ENCODE measurements at regions not wholly inside any gene's neighbourhood (a gene's known extent, or its start where the extent isn't known, plus 50 kb on each side); places are given as distances from the start of the nearest gene placed in this dataset.

DNA sequence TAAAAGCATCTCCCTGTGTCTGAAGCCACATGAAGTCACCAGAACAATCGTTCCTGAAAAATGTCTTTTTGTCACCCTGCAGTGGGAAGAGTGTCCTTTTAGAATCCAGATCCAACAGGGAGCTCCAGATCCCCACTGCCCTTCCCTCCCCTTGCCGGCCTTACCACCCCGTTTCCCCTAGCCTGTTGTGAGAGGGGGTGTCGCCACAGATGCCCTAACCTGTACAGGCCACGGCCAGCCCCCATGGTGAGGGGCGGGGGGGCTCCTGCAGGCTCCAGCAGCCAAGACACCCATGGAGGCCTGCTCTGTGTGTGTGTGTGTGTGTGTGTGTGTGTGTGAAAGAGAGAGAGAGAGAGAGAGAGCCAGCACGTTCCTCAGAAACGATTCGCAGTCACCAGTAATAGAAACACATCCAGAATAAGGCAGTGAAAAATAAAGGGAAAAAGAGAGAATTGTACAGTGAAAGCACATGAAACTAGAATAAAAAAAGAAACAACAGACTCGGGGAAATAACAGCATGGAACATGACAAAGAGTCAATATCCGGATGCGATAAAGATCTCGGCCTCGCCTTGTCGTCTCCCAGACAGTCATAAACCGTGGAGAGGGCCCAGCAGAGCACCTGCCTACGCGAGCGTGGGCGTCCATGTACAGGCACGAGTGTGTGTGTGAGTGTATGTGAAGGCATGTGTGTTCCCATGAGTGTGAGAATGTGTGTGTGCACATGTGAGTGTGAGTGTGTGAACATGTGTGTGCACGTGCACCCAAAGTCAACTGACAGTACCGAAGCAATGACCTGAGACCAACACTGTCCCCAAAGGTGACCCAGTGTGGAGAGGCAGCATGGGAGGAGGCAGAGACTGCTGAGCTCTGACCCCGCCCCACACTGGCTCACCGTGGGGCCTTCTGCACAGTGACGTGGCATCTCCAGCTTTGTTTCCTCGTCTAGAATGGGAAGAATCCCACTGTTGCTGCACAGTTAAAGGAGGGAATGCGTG is 303.8 kb downstream of the NPHP4 start:
- DNase-seq (ENCODE audit: low read depth in 6 of 9, low spot score in 9 of 9) = no peak

DNA sequence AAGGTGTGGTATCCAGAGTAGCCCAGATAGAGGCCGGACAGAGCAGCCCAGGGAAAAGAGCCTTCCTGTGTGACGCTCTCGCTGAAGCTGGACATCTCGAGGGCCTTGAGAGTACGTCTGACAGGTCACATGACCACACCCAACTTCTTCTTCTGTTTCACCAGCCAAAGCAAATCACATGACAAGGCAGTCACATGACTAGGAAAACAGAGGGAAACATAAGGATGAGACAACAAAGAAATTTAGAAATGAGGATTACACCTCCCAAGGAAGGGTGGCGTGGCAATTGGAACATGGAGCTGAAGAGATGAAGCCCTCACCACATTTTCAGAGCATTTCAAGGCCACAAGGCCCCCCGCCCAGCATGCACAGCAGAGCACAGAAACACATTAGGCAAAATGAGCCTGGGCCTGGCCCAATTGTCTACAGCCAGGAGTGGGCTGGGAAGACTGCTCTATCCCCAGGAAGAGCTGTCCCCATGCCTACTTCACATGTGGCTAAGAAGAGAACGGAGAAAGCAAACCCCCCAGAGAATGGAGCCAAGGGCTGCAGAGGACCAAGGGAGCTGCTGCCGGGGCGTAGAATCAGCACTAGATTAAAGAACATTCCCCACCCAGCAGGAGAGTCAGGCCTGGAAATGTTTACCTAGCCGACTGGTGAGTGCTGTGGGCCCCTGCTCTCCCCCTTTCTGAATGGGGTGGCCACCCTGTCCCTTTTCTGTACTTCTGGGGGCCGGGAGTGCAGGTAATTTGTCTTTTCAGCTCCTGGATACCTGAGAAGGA is 305.1 kb downstream of the NPHP4 start:
- 94% methylated on average over 12 of the region's 12 CpGs for WGBS
- H3K36me3 ChIP-seq (ENCODE audit: control insufficient read depth in 2 of 2, insufficient read depth in 2 of 2, low read length in 1 of 2) = no peaks in the 10 kb centered on the region
- no peaks in the 10 kb centered on the region for H3K9me3 ChIP-seq (ENCODE audit: control insufficient read depth in 2 of 2, insufficient read depth in 1 of 2, low read length in 1 of 2)
- no peak overlapping the region for H3K4me3 ChIP-seq (ENCODE audit: low read length in 2 of 2)
- DNase-seq (ENCODE audit: low read depth in 6 of 9, low spot score in 9 of 9) = no peak
- no peaks in the 10 kb centered on the region for H3K4me1 ChIP-seq (ENCODE audit: control insufficient read depth in 2 of 2, insufficient read depth in 2 of 2, low read length in 2 of 2)
- no peak overlapping the region for H3K27ac ChIP-seq (ENCODE audit: low read depth in 1 of 2, low read length in 1 of 2)
- no peaks in the 10 kb centered on the region for H3K27me3 ChIP-seq (ENCODE audit: control insufficient read depth in 2 of 2, insufficient read depth in 1 of 2, low read length in 1 of 2)

More for the DNA sequence above, 303.8 kb downstream of the NPHP4 start:
- no peaks in the 10 kb centered on the region for H3K9me3 ChIP-seq (ENCODE audit: control insufficient read depth in 2 of 2, insufficient read depth in 1 of 2, low read length in 1 of 2)
- no peaks in the 10 kb centered on the region for H3K36me3 ChIP-seq (ENCODE audit: control insufficient read depth in 2 of 2, insufficient read depth in 2 of 2, low read length in 1 of 2)
- H3K4me3 ChIP-seq (ENCODE audit: low read length in 2 of 2) = no peak overlapping the region
- no peaks in the 10 kb centered on the region for H3K4me1 ChIP-seq (ENCODE audit: control insufficient read depth in 2 of 2, insufficient read depth in 2 of 2, low read length in 2 of 2)
- 86% methylated on average over 28 of the region's 28 CpGs for WGBS
- no peaks in the 10 kb centered on the region for H3K27me3 ChIP-seq (ENCODE audit: control insufficient read depth in 2 of 2, insufficient read depth in 1 of 2, low read length in 1 of 2)
- H3K27ac ChIP-seq (ENCODE audit: low read depth in 1 of 2, low read length in 1 of 2) = no peak overlapping the region

DNA sequence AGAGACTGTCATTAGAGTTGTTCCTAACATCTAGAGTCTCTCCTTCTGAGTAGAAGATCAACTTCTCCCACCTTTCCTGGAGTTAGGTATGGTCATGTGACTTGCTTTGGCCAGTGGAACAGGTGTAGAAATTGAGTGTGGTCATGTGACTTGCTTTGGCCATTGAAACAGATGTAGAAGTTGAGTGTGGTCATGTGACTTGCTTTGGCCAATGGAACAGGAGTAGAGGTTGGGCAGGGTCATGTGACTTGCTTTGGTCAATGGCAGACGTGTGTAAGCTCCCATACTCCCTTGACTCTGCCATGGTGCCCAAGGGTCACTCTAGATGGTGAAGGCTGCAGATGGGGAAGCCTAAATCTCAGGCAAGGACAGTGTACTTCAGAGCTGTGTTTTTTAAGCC is 306.0 kb downstream of the NPHP4 start:
- H3K27me3 ChIP-seq (ENCODE audit: control insufficient read depth in 2 of 2, insufficient read depth in 1 of 2, low read length in 1 of 2) = no peaks in the 10 kb centered on the region
- WGBS = 89% methylated on average over 1 of the region's 1 CpG
- H3K4me3 ChIP-seq (ENCODE audit: low read length in 2 of 2) = no peak overlapping the region

DNA sequence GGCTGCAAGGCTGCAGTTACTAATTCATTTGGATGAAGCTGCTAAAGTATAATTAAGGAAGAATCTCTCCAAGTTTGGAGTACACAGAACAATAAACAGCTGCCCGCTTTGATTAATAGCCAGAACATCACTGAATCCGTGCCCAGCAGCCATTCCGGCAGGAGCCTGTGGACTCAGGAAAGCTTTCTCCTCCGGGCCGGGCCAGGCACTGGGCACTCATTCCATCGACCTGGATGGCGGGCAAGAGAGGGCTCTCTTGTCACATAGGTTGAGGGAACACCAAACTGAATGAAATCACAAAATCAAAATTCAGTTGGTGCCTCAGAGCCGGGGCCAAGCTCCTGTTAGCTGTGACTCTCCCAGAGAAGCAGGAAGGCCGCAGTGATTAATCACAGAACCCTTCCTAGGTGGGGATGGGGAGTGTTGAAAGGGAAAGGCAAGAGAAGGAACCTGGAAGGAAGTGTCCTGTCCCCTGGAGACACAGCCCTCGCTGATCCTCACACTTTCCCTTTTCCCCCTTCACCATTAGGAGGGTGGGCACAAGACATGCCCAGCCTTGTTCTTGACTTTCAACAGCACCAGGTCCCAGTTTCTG is 306.7 kb downstream of the NPHP4 start:
- H3K9me3 ChIP-seq (ENCODE audit: control insufficient read depth in 2 of 2, insufficient read depth in 1 of 2, low read length in 1 of 2) = no peaks in the 10 kb centered on the region
- no peak overlapping the region for H3K27ac ChIP-seq (ENCODE audit: low read depth in 1 of 2, low read length in 1 of 2)
- H3K27me3 ChIP-seq (ENCODE audit: control insufficient read depth in 2 of 2, insufficient read depth in 1 of 2, low read length in 1 of 2) = no peaks in the 10 kb centered on the region
- no peaks in the 10 kb centered on the region for H3K36me3 ChIP-seq (ENCODE audit: control insufficient read depth in 2 of 2, insufficient read depth in 2 of 2, low read length in 1 of 2)
- DNase-seq (ENCODE audit: low read depth in 6 of 9, low spot score in 9 of 9) = no peak
- H3K4me1 ChIP-seq (ENCODE audit: control insufficient read depth in 2 of 2, insufficient read depth in 2 of 2, low read length in 2 of 2) = no peaks in the 10 kb centered on the region
- no peak overlapping the region for H3K4me3 ChIP-seq (ENCODE audit: low read length in 2 of 2)
- 87% methylated on average over 10 of the region's 10 CpGs for WGBS

More for the DNA sequence above, 306.0 kb downstream of the NPHP4 start:
- Histone ChIP-seq H3K4me1 (ENCODE audit: control insufficient read depth in 2 of 2, insufficient read depth in 2 of 2, low read length in 2 of 2) (no peaks in the 10 kb centered on the region), H3K27ac (ENCODE audit: low read depth in 1 of 2, low read length in 1 of 2) (no peak overlapping the region), H3K9me3 (ENCODE audit: control insufficient read depth in 2 of 2, insufficient read depth in 1 of 2, low read length in 1 of 2) (no peaks in the 10 kb centered on the region), H3K36me3 (ENCODE audit: control insufficient read depth in 2 of 2, insufficient read depth in 2 of 2, low read length in 1 of 2) (no peaks in the 10 kb centered on the region)
- no peak for DNase-seq (ENCODE audit: low read depth in 6 of 9, low spot score in 9 of 9)

DNA sequence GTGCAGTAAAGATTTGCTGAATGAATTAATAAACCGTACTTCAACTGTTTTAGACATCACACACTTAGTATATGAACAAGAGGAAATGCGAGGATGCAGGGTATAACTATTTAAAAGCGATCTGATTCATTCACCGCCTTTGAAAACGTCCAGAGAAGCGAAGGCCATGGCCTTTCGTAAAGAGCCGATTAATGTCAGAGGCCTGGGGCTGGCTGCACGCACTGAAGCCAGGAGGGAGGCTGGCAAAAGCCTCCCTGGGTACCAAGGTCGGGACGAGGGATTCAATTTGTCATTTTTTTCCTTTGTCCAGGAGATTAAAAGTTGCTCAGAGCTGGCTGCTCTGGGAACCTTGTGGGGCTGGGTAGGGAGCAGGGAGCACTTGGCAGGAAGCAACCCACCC is 307.4 kb downstream of the NPHP4 start:
- 90% methylated on average over 11 of the region's 11 CpGs for WGBS
- Histone ChIP-seq H3K4me1 (ENCODE audit: control insufficient read depth in 2 of 2, insufficient read depth in 2 of 2, low read length in 2 of 2) (no peaks in the 10 kb centered on the region), H3K4me3 (ENCODE audit: low read length in 2 of 2) (no peak overlapping the region), H3K9me3 (ENCODE audit: control insufficient read depth in 2 of 2, insufficient read depth in 1 of 2, low read length in 1 of 2) (no peaks in the 10 kb centered on the region), H3K36me3 (ENCODE audit: control insufficient read depth in 2 of 2, insufficient read depth in 2 of 2, low read length in 1 of 2) (no peaks in the 10 kb centered on the region), H3K27me3 (ENCODE audit: control insufficient read depth in 2 of 2, insufficient read depth in 1 of 2, low read length in 1 of 2) (no peaks in the 10 kb centered on the region), H3K27ac (ENCODE audit: low read depth in 1 of 2, low read length in 1 of 2) (no peak overlapping the region)
- no peak for DNase-seq (ENCODE audit: low read depth in 6 of 9, low spot score in 9 of 9)

DNA sequence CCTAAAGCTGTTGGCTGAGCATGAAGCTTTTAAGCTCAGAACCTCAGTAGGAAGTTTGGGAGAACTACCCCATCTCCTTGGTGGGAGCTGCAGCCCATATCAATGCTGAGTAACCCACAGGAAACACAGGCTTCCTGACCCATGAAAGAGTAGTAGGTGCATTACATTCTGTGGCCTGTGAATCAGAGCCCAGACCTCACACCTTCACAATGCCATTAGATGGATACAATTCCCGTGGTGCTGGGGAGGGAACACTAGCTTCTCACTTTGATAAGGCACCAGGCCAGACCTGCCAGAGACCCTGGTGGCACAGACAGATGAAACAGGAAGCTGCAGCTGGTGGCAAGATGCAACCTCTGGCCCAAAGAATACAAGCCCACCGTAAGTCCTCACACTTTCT is 308.8 kb downstream of the NPHP4 start:
- Histone ChIP-seq H3K4me1 (ENCODE audit: control insufficient read depth in 2 of 2, insufficient read depth in 2 of 2, low read length in 2 of 2) (no peaks in the 10 kb centered on the region), H3K27me3 (ENCODE audit: control insufficient read depth in 2 of 2, insufficient read depth in 1 of 2, low read length in 1 of 2) (no peaks in the 10 kb centered on the region), H3K9me3 (ENCODE audit: control insufficient read depth in 2 of 2, insufficient read depth in 1 of 2, low read length in 1 of 2) (no peaks in the 10 kb centered on the region), H3K27ac (ENCODE audit: low read depth in 1 of 2, low read length in 1 of 2) (no peak overlapping the region), H3K36me3 (ENCODE audit: control insufficient read depth in 2 of 2, insufficient read depth in 2 of 2, low read length in 1 of 2) (no peaks in the 10 kb centered on the region), H3K4me3 (ENCODE audit: low read length in 2 of 2) (no peak overlapping the region)
- 39% methylated on average over 2 of the region's 2 CpGs for WGBS
- no peak for DNase-seq (ENCODE audit: low read depth in 6 of 9, low spot score in 9 of 9)

DNA sequence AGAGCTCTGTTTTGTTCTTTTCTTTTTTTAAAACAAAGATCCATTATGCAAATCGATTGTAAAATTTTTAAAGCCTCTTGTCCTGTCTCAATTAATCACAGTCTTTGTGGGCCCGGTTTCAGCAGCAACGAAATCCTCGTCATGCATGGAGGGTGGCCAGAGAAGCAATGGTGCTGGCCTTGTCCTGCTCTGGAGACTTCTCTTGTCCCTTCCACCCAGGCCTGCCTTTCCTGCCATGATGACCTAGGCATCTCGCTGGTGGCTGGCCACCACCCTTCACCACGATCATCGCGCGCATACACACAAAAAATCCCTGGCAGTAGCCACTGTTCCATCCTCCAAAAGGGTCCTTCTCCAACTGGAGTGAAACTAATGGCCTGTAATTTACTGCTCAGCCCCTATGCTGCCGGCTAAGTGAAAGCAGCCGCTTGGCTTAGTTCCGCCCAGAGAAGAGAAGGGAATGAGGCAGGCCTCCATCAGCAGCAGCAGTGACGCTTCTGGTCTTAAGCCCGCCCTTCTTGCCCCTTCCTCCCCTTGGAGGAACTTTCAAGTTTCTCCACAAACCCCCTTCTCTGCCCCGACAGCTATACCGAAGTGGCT is 309.5 kb downstream of the NPHP4 start:
- no peaks in the 10 kb centered on the region for H3K9me3 ChIP-seq (ENCODE audit: control insufficient read depth in 2 of 2, insufficient read depth in 1 of 2, low read length in 1 of 2)
- H3K27me3 ChIP-seq (ENCODE audit: control insufficient read depth in 2 of 2, insufficient read depth in 1 of 2, low read length in 1 of 2) = no peaks in the 10 kb centered on the region
- no peak overlapping the region for H3K27ac ChIP-seq (ENCODE audit: low read depth in 1 of 2, low read length in 1 of 2)
- no peak for DNase-seq (ENCODE audit: low read depth in 6 of 9, low spot score in 9 of 9)
- 89% methylated on average over 16 of the region's 16 CpGs for WGBS
- H3K4me1 ChIP-seq (ENCODE audit: control insufficient read depth in 2 of 2, insufficient read depth in 2 of 2, low read length in 2 of 2) = no peaks in the 10 kb centered on the region
- H3K36me3 ChIP-seq (ENCODE audit: control insufficient read depth in 2 of 2, insufficient read depth in 2 of 2, low read length in 1 of 2) = no peaks in the 10 kb centered on the region
- H3K4me3 ChIP-seq (ENCODE audit: low read length in 2 of 2) = no peak overlapping the region

DNA sequence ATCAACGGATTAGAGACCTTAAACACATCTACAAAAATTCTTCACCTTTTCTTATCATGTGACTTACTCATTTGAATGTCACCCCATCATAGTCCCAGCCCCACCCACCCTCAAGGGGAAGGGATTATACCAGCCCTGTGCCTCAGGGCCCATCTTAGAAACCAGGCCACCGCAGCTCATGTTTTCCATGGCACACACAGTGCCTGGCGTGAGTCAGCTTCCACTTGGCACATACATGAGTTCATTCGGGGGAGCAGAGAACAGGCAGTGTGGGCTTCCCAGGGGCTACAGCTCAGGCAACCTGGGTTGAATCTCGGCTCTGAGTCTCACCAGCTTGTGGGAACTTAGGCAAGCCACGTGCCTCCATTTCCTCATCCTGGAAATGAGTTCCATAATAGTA is 310.6 kb downstream of the NPHP4 start:
- WGBS = 86% methylated on average over 6 of the region's 6 CpGs
- H3K4me1 ChIP-seq (ENCODE audit: control insufficient read depth in 2 of 2, insufficient read depth in 2 of 2, low read length in 2 of 2) = no peaks in the 10 kb centered on the region
- H3K27ac ChIP-seq (ENCODE audit: low read depth in 1 of 2, low read length in 1 of 2) = no peak overlapping the region

More for the DNA sequence above, 310.6 kb downstream of the NPHP4 start:
- Histone ChIP-seq H3K36me3 (ENCODE audit: control insufficient read depth in 2 of 2, insufficient read depth in 2 of 2, low read length in 1 of 2) (no peaks in the 10 kb centered on the region), H3K9me3 (ENCODE audit: control insufficient read depth in 2 of 2, insufficient read depth in 1 of 2, low read length in 1 of 2) (no peaks in the 10 kb centered on the region), H3K27me3 (ENCODE audit: control insufficient read depth in 2 of 2, insufficient read depth in 1 of 2, low read length in 1 of 2) (no peaks in the 10 kb centered on the region), H3K4me3 (ENCODE audit: low read length in 2 of 2) (no peak overlapping the region)
- DNase-seq (ENCODE audit: low read depth in 6 of 9, low spot score in 9 of 9) = no peak

All from thymus (tissue), 11 donors.